ENCODE measurements at regions not wholly inside any gene's neighbourhood (a gene's known extent, or its start where the extent isn't known, plus 50 kb on each side); places are given as distances from the start of the nearest gene placed in this dataset.
A peak's percentile ranks its signal among the peaks of the same experiment; 100 is the strongest.
"Not testable (repeated sequence)": the region's sequence is repeated elsewhere in the genome, so short reads cannot be mapped to it uniquely, and the experiment has no call there.

- intact Hi-C loops (cut with DNase I) = no loop called here
- no peak for DNase-seq (ENCODE audit: low spot score)
These were observed 382.6 kb downstream of the AGTPBP1 start for GRCh38 chr9:85359161-85359560.

- intact Hi-C loops (cut with DNase I) = no loop called here
These were observed 392.7 kb downstream of the AGTPBP1 start for GRCh38 chr9:85349046-85349445.

GRCh38 chr9:85347541-85347940 lies 394.2 kb downstream of the AGTPBP1 start:
- no peak for DNase-seq (ENCODE audit: low spot score)
- intact Hi-C loops (cut with DNase I) = no loop called here

More at GRCh38 chr9:85349046-85349445, 392.7 kb downstream of the AGTPBP1 start:
- no peak for DNase-seq (ENCODE audit: low spot score)

- intact Hi-C loops (cut with DNase I) = no loop called here
- no peak for DNase-seq (ENCODE audit: low spot score)
These were observed 396.9 kb downstream of the AGTPBP1 start for GRCh38 chr9:85344901-85345300.

GRCh38 chr9:85339338-85339737 lies 402.4 kb downstream of the AGTPBP1 start:
- DNase-seq (ENCODE audit: low spot score) = no peak
- intact Hi-C loops (cut with DNase I) = no loop called here

GRCh38 chr9:85334228-85334627 lies 407.5 kb downstream of the AGTPBP1 start:
- intact Hi-C loops (cut with DNase I) = no loop called here
- DNase-seq (ENCODE audit: low spot score) = no peak

- intact Hi-C loops (cut with DNase I) = no loop called here
- no peak for DNase-seq (ENCODE audit: low spot score)
These were observed 409.3 kb downstream of the AGTPBP1 start for GRCh38 chr9:85332487-85332886.

GRCh38 chr9:85331626-85332025 lies 410.1 kb downstream of the AGTPBP1 start:
- intact Hi-C loops (cut with DNase I) = no loop called here
- no peak for DNase-seq (ENCODE audit: low spot score)

- intact Hi-C loops (cut with DNase I) = no loop called here
- no peak for DNase-seq (ENCODE audit: low spot score)
These were observed 419.2 kb downstream of the AGTPBP1 start for GRCh38 chr9:85322592-85322991.

- intact Hi-C loops (cut with DNase I) = no loop called here
- DNase-seq (ENCODE audit: low spot score) = no peak
These were observed 420.2 kb downstream of the AGTPBP1 start for GRCh38 chr9:85321561-85321960.

GRCh38 chr9:85319936-85320656 lies 421.7 kb downstream of the AGTPBP1 start:
- intact Hi-C loops (cut with DNase I) = no loop called here
- no peak for DNase-seq (ENCODE audit: low spot score)

- intact Hi-C loops (cut with DNase I); DNase-seq (ENCODE audit: low spot score): not testable (repeated sequence)
These were observed 426.2 kb downstream of the AGTPBP1 start for GRCh38 chr9:85315535-85315934.

- DNase-seq (ENCODE audit: low spot score) = no peak
- intact Hi-C loops (cut with DNase I) = no loop called here
These were observed 431.2 kb downstream of the AGTPBP1 start for GRCh38 chr9:85310573-85310972.

GRCh38 chr9:85303757-85304134 lies 438.0 kb downstream of the AGTPBP1 start:
- intact Hi-C loops (cut with DNase I) = no loop called here
- no peak for DNase-seq (ENCODE audit: low spot score)

- DNase-seq (ENCODE audit: low spot score) = no peak
- intact Hi-C loops (cut with DNase I) = no loop called here
These were observed 438.6 kb downstream of the AGTPBP1 start for GRCh38 chr9:85302938-85303756.

GRCh38 chr9:85298499-85298898 lies 443.3 kb downstream of the AGTPBP1 start:
- DNase-seq (ENCODE audit: low spot score) = no peak

GRCh38 chr9:85295244-85295643 lies 446.5 kb downstream of the AGTPBP1 start:
- DNase-seq (ENCODE audit: low spot score); intact Hi-C loops (cut with DNase I): not testable (repeated sequence)

More at GRCh38 chr9:85298499-85298898, 443.3 kb downstream of the AGTPBP1 start:
- intact Hi-C loops (cut with DNase I) = no loop called here

- intact Hi-C loops (cut with DNase I) = no loop called here
- no peak for DNase-seq (ENCODE audit: low spot score)
These were observed 449.5 kb downstream of the AGTPBP1 start for GRCh38 chr9:85292261-85292660.

GRCh38 chr9:85291266-85291665 lies 450.5 kb downstream of the AGTPBP1 start:
- no peak for DNase-seq (ENCODE audit: low spot score)
- intact Hi-C loops (cut with DNase I) = no loop called here

GRCh38 chr9:85290019-85290418 lies 451.7 kb downstream of the AGTPBP1 start:
- intact Hi-C loops (cut with DNase I) = no loop called here
- DNase-seq (ENCODE audit: low spot score) = no peak

GRCh38 chr9:85289142-85289541 lies 452.6 kb downstream of the AGTPBP1 start:
- peak; percentile 77 for DNase-seq (ENCODE audit: low spot score)
- intact Hi-C loops (cut with DNase I) = no loop called here
